GM19023 (cell line): ENCODE measurements at regions not wholly inside any gene's neighbourhood (a gene's known extent, or its start where the extent isn't known, plus 50 kb on each side); places are given as distances from the start of the nearest gene placed in this dataset.
"Not testable (repeated sequence)": the region's sequence is repeated elsewhere in the genome, so short reads cannot be mapped to it uniquely, and the experiment has no call there.

Source experiments
- ATAC-seq: cut with Tn5 transposase; IDR thresholded peaks from one replicate; pipeline ENCODE4 v1.9.1; 2021; ENCODE audit warnings: mild to moderate bottlenecking, moderate library complexity; ENCODE audit not compliant: unreplicated experiment

GRCh38 chr7:135872861-135873260, 104.3 kb downstream of the MTPN start:
- ATAC-seq: not testable (repeated sequence)

GRCh38 chr7:135862586-135863340, 114.2 kb upstream of the FAM180A start:
- ATAC-seq: no peak

- ATAC-seq: no peak
Observed at GRCh38 chr7:135859538-135859937, 110.9 kb upstream of the FAM180A start.

- no peak for ATAC-seq
Observed at GRCh38 chr7:135858851-135859250, 110.2 kb upstream of the FAM180A start.

- no peak for ATAC-seq
Observed at GRCh38 chr7:135858379-135858778, 109.8 kb upstream of the FAM180A start.

GRCh38 chr7:135857519-135858274, 109.1 kb upstream of the FAM180A start:
- no peak for ATAC-seq

- no peak for ATAC-seq
Observed at GRCh38 chr7:135856356-135857144, 107.9 kb upstream of the FAM180A start.

GRCh38 chr7:135855846-135856245, 107.2 kb upstream of the FAM180A start:
- ATAC-seq: no peak

GRCh38 chr7:135853499-135853898, 104.9 kb upstream of the FAM180A start:
- ATAC-seq: no peak

GRCh38 chr7:135853008-135853407, 104.4 kb upstream of the FAM180A start:
- no peak for ATAC-seq

GRCh38 chr7:135847242-135847641, 98.6 kb upstream of the FAM180A start:
- no peak for ATAC-seq

GRCh38 chr7:135846339-135846738, 97.7 kb upstream of the FAM180A start:
- no peak for ATAC-seq

- ATAC-seq: no peak
Observed at GRCh38 chr7:135845415-135846075, 96.9 kb upstream of the FAM180A start.

GRCh38 chr7:135844903-135845302, 96.3 kb upstream of the FAM180A start:
- ATAC-seq: no peak

- ATAC-seq: peak; percentile 94
Observed at GRCh38 chr7:135843214-135843613, 94.6 kb upstream of the FAM180A start.

GRCh38 chr7:135842446-135843179, 94.0 kb upstream of the FAM180A start:
- ATAC-seq: no peak

GRCh38 chr7:135840591-135840990, 92.0 kb upstream of the FAM180A start:
- no peak for ATAC-seq

GRCh38 chr7:135837675-135838074, 89.1 kb upstream of the FAM180A start:
- ATAC-seq: no peak

- no peak for ATAC-seq
Observed at GRCh38 chr7:135834266-135834665, 85.7 kb upstream of the FAM180A start.

GRCh38 chr7:135833642-135834041, 85.0 kb upstream of the FAM180A start:
- no peak for ATAC-seq
